ENCODE measurements at regions not wholly inside any gene's neighbourhood (a gene's known extent, or its start where the extent isn't known, plus 50 kb on each side); places are given as distances from the start of the nearest gene placed in this dataset.

DNA sequence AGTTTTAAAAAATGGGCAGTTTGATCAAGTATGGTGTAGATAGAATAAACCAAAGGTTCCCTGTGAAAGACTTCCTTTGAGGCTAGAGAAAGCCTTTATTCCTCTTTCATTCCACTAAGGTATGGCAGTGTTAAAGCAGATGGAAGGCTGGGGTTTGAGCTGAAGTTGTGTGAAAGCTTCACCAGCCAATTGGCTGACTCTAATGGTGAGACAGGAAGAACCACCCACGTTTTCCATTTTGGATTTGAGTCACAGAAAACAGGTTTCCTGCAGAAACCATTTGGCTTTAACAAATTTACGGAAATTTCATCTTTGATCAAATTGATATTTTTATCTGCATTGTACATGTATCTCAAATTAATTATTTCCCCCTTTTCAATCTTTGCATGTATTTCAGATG lies 455.0 kb downstream of the PCNX1 start:
- TF ChIP-seq SMAD3 (CRISPR knock-in tag; IDR thresholded peaks at IDR 0.05; ENCODE audit: borderline replicate concordance), result no peak
- TF ChIP-seq, protein P1, sequence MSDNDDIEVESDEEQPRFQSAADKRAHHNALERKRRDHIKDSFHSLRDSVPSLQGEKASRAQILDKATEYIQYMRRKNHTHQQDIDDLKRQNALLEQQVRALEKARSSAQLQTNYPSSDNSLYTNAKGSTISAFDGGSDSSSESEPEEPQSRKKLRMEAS (CRISPR knock-in tag; IDR thresholded peaks at IDR 0.05), result no peak
- TF ChIP-seq, protein P2, sequence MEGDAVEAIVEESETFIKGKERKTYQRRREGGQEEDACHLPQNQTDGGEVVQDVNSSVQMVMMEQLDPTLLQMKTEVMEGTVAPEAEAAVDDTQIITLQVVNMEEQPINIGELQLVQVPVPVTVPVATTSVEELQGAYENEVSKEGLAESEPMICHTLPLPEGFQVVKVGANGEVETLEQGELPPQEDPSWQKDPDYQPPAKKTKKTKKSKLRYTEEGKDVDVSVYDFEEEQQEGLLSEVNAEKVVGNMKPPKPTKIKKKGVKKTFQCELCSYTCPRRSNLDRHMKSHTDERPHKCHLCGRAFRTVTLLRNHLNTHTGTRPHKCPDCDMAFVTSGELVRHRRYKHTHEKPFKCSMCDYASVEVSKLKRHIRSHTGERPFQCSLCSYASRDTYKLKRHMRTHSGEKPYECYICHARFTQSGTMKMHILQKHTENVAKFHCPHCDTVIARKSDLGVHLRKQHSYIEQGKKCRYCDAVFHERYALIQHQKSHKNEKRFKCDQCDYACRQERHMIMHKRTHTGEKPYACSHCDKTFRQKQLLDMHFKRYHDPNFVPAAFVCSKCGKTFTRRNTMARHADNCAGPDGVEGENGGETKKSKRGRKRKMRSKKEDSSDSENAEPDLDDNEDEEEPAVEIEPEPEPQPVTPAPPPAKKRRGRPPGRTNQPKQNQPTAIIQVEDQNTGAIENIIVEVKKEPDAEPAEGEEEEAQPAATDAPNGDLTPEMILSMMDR (IDR thresholded peaks at IDR 0.05), result no peak
- TF ChIP-seq, protein P3, sequence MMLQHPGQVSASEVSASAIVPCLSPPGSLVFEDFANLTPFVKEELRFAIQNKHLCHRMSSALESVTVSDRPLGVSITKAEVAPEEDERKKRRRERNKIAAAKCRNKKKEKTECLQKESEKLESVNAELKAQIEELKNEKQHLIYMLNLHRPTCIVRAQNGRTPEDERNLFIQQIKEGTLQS (CRISPR knock-in tag; conservative IDR thresholded peaks at IDR 0.05), result no peak

Data from WTC11 (cell line).